Stimulated activated CD4-positive, alpha-beta T cell treated with anti-CD3 and anti-CD28 coated beads, Interleukin-2, amount 100 ng/mL, for 4 hours (primary cell): ENCODE measurements at regions not wholly inside any gene's neighbourhood (a gene's known extent, or its start where the extent isn't known, plus 50 kb on each side); places are given as distances from the start of the nearest gene placed in this dataset.

ENCODE experiments used
- DNase-seq: peaks from one replicate; pipeline ENCODE4 v3.0.0-alpha.2; 2020; ENCODE audit warnings: low read depth

GRCh38 chr9:86893811-86894490 is 53.4 kb downstream of the GAS1 start:
- no peak for DNase-seq

GRCh38 chr9:86892576-86892975 is 54.7 kb downstream of the GAS1 start:
- DNase-seq, result no peak

- DNase-seq, result no peak
Observed at GRCh38 chr9:86891886-86892437, 55.3 kb downstream of the GAS1 start.

GRCh38 chr9:86891091-86891490 is 56.2 kb downstream of the GAS1 start:
- no peak for DNase-seq

GRCh38 chr9:86885232-86885631 is 62.1 kb downstream of the GAS1 start:
- DNase-seq, result no peak

- DNase-seq, result no peak
Observed at GRCh38 chr9:86876621-86877196, 70.6 kb downstream of the GAS1 start.

- DNase-seq, result no peak
Observed at GRCh38 chr9:86868616-86869015, 78.7 kb downstream of the GAS1 start.

- DNase-seq, result no peak
Observed at GRCh38 chr9:86867804-86868313, 79.4 kb downstream of the GAS1 start.

GRCh38 chr9:86865952-86866351 is 81.4 kb downstream of the GAS1 start:
- no peak for DNase-seq

GRCh38 chr9:86860006-86860405 is 87.3 kb downstream of the GAS1 start:
- DNase-seq, result no peak

- no peak for DNase-seq
Observed at GRCh38 chr9:86859056-86859455, 88.2 kb downstream of the GAS1 start.

- DNase-seq, result no peak
Observed at GRCh38 chr9:86858009-86858408, 89.3 kb downstream of the GAS1 start.

- no peak for DNase-seq
Observed at GRCh38 chr9:86856259-86856658, 91.0 kb downstream of the GAS1 start.

GRCh38 chr9:86854898-86855523 is 92.3 kb downstream of the GAS1 start:
- no peak for DNase-seq

- DNase-seq, result no peak
Observed at GRCh38 chr9:86846656-86847055, 100.7 kb downstream of the GAS1 start.

- DNase-seq, result no peak
Observed at GRCh38 chr9:86843206-86843605, 104.1 kb downstream of the GAS1 start.

- no peak for DNase-seq
Observed at GRCh38 chr9:86842573-86842972, 104.7 kb downstream of the GAS1 start.

GRCh38 chr9:86839522-86839921 is 107.8 kb downstream of the GAS1 start:
- no peak for DNase-seq

GRCh38 chr9:86838519-86839497 is 108.5 kb downstream of the GAS1 start:
- no peak for DNase-seq

- DNase-seq, result no peak
Observed at GRCh38 chr9:86837345-86837744, 110.0 kb downstream of the GAS1 start.

GRCh38 chr9:86836797-86837196 is 110.5 kb downstream of the GAS1 start:
- no peak for DNase-seq

GRCh38 chr9:86836266-86836665 is 111.0 kb downstream of the GAS1 start:
- DNase-seq, result no peak
